ENCODE measurements at regions not wholly inside any gene's neighbourhood (a gene's known extent, or its start where the extent isn't known, plus 50 kb on each side); places are given as distances from the start of the nearest gene placed in this dataset.

DNA sequence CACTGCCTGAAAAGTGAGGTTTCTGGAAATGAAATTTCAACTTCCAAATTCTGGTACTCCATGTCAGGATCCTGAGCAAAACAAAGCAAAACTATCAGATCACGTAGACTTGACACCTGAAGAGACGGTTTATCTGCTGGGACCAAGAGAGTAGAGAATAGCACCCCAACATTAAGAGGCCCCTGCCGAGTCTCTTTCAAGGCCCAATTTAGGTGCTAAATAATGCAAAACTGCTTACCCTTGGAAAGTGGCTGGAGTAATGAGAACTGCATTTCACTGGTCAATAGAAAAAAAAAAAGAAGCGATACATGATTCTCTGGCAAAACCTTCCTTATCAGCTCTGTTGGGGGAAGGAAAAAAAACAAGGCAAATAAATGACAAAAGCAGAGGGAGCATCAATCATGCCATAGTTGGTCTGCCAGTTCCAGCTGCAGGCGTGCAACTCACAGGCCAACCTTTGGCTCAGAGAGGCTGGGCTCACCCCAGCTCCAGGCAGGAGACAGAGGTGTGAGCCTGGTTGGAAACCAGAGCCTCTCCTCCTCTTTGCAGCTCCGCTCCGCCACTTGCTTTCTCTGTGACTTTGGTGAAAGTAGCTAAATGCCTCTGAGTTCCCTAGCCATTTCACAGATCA, 595.2 kb downstream of the TOX3 start:
- Histone ChIP-seq H3K27ac (ENCODE audit: low read depth, low read length, severe bottlenecking) (no peak overlapping the region), H3K4me1 (ENCODE audit: control insufficient read depth, insufficient read depth, low read length, poor library complexity, severe bottlenecking) (peaks cover 4% of the 10 kb centered on the region), H3K4me3 (ENCODE audit: extremely low read depth, insufficient read depth, low read length, poor library complexity, severe bottlenecking) (no peak overlapping the region), H3K9me3 (ENCODE audit: control insufficient read depth, low read length) (no peaks in the 10 kb centered on the region), H3K36me3 (ENCODE audit: control insufficient read depth, insufficient read depth, low read length) (no peaks in the 10 kb centered on the region)
- WGBS, 2 experiments (ENCODE audit: insufficient coverage in 2 of 2): 24 to 43% methylated on average over 3 to 5 of the region's 7 CpGs

DNA sequence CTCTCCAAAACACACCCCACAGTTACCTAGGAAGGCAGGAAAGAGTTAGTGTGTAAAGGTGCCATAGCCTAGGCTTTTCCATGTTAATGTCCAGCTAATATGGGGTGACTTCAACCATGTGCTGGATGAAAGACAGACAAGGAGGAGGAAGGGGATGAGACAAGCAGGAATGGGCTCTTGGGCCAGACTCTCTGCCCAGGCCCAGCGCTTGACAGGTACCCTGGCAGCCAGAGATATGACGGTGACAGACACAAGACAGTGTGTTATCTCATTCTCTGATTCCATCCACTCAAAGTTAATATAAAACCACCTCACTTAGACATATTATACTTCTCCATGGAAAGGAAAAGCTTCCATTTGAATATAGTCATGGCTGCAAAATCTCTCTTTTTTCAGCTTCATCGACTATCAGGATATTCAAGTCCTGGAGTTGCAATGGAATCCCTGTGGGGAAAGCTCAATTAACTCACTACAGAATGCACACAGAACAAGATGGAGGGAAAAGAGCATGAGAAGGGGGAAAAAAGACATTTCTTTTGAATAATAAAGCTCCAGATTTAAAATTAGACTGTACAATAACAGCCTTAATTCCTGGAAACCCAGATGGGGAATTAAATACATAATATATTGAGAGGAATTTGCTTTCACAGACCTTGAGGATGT, 596.7 kb downstream of the TOX3 start:
- H3K4me3 ChIP-seq (ENCODE audit: extremely low read depth, insufficient read depth, low read length, poor library complexity, severe bottlenecking): no peak overlapping the region
- WGBS, 2 experiments (ENCODE audit: insufficient coverage in 2 of 2): 80 to 100% methylated on average over 1 to 2 of the region's 3 CpGs
- no peaks in the 10 kb centered on the region for H3K9me3 ChIP-seq (ENCODE audit: control insufficient read depth, low read length)
- H3K36me3 ChIP-seq (ENCODE audit: control insufficient read depth, insufficient read depth, low read length): no peaks in the 10 kb centered on the region
- no peak overlapping the region for H3K27ac ChIP-seq (ENCODE audit: low read depth, low read length, severe bottlenecking)
- peaks cover 4% of the 10 kb centered on the region for H3K4me1 ChIP-seq (ENCODE audit: control insufficient read depth, insufficient read depth, low read length, poor library complexity, severe bottlenecking)

DNA sequence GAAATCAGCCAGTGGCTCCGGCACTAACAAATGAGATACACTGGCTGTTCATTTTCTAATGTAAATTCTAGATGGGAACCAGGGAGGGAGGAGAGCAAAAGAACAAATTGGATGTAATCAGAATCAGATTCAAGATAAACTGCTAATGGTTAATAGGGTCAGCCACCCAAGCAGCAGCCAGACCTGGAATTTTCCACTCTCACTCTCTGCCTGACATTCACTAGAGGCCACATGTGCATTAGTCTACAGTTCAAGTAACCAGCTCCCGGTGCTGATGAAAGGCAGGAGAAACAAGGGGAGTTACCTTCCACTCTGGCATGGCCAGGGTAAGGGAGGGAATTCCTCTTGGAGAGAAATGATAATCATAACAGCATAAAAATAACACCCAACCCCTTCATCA, 597.7 kb downstream of the TOX3 start:
- H3K4me1 ChIP-seq (ENCODE audit: control insufficient read depth, insufficient read depth, low read length, poor library complexity, severe bottlenecking): peaks cover 4% of the 10 kb centered on the region
- H3K36me3 ChIP-seq (ENCODE audit: control insufficient read depth, insufficient read depth, low read length): no peaks in the 10 kb centered on the region
- no peak overlapping the region for H3K4me3 ChIP-seq (ENCODE audit: extremely low read depth, insufficient read depth, low read length, poor library complexity, severe bottlenecking)
- 80 to 100% methylated on average over 1 to 2 of the region's 2 CpGs for WGBS, 2 experiments (ENCODE audit: insufficient coverage in 2 of 2)
- no peak overlapping the region for H3K27ac ChIP-seq (ENCODE audit: low read depth, low read length, severe bottlenecking)
- H3K9me3 ChIP-seq (ENCODE audit: control insufficient read depth, low read length): no peaks in the 10 kb centered on the region

DNA sequence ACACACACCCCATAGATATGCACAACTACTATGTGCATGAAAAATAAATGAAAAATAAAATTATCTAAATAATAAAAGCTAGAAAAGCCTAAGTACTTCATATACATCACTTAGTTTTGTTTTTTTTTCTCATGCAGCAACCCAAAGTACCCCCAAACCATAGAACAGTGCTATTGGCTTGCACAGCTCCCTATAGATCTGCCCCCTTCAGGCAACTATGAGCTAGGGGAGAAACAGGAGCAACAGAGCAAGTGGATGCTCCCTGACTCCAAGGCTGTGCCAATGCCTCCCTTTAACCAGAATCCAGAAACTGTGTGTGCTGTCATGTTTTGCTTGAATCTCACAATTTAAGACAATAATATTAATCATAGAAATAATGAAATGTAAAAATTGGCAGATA, 605.5 kb downstream of the TOX3 start:
- Histone ChIP-seq H3K27ac (ENCODE audit: low read depth, low read length, severe bottlenecking) (no peak overlapping the region), H3K4me3 (ENCODE audit: extremely low read depth, insufficient read depth, low read length, poor library complexity, severe bottlenecking) (no peak overlapping the region), H3K9me3 (ENCODE audit: control insufficient read depth, low read length) (no peaks in the 10 kb centered on the region), H3K36me3 (ENCODE audit: control insufficient read depth, insufficient read depth, low read length) (no peaks in the 10 kb centered on the region), H3K4me1 (ENCODE audit: control insufficient read depth, insufficient read depth, low read length, poor library complexity, severe bottlenecking) (no peaks in the 10 kb centered on the region)

DNA sequence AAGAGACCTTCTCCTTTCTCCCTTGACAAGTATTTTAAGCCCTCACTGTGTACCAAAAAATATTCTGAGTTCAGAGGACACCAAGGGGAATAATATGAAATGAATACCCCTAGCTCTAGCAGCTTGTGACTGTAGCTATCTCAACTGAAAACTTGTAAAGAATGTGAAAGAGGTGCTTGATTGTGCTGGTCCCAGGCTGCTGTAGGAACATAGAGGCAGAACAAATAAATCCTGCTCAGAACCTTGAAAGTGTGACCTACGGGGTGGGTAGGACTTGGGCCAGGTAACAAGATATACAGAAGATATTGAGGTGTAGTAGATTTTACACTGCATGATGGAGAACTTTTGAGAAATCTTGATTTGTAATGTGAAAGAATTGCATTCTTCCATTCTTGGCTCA, 606.8 kb downstream of the TOX3 start:
- no peak overlapping the region for H3K4me3 ChIP-seq (ENCODE audit: extremely low read depth, insufficient read depth, low read length, poor library complexity, severe bottlenecking)
- 78 to 92% methylated on average over 1 of the region's 1 CpG for WGBS, 2 experiments (ENCODE audit: insufficient coverage in 2 of 2)
- H3K27ac ChIP-seq (ENCODE audit: low read depth, low read length, severe bottlenecking): no peak overlapping the region
- H3K9me3 ChIP-seq (ENCODE audit: control insufficient read depth, low read length): no peaks in the 10 kb centered on the region
- no peaks in the 10 kb centered on the region for H3K4me1 ChIP-seq (ENCODE audit: control insufficient read depth, insufficient read depth, low read length, poor library complexity, severe bottlenecking)
- no peaks in the 10 kb centered on the region for H3K36me3 ChIP-seq (ENCODE audit: control insufficient read depth, insufficient read depth, low read length)

DNA sequence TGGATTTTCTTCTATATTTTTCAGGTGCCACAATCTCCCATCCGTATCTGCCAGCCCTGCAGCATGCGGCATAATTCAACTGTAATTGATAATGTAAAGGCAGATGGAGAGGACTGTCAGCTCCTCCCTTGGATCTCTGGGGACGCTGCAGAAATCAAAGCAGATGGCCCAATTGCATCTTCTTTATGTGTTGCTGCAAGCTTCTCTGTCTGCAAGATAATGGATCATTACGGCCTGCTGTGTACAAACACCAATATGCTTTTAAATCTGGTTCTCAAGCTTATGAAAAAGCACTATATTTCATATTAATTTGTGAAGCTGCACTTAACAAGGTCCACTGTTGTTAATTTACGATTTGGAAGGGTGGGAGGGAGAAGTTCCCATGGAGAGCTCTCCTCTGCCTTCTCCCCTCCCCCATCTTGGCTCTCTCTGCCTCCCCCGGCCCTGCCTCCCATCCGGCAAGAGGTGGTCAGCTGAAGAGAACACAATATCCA, 607.5 kb downstream of the TOX3 start:
- H3K4me3 ChIP-seq (ENCODE audit: extremely low read depth, insufficient read depth, low read length, poor library complexity, severe bottlenecking): no peak overlapping the region
- H3K36me3 ChIP-seq (ENCODE audit: control insufficient read depth, insufficient read depth, low read length): no peaks in the 10 kb centered on the region
- no peak overlapping the region for H3K27ac ChIP-seq (ENCODE audit: low read depth, low read length, severe bottlenecking)
- H3K4me1 ChIP-seq (ENCODE audit: control insufficient read depth, insufficient read depth, low read length, poor library complexity, severe bottlenecking): no peaks in the 10 kb centered on the region
- 49 to 58% methylated on average over 2 to 3 of the region's 7 CpGs for WGBS, 2 experiments (ENCODE audit: insufficient coverage in 2 of 2)
- H3K9me3 ChIP-seq (ENCODE audit: control insufficient read depth, low read length): no peaks in the 10 kb centered on the region

DNA sequence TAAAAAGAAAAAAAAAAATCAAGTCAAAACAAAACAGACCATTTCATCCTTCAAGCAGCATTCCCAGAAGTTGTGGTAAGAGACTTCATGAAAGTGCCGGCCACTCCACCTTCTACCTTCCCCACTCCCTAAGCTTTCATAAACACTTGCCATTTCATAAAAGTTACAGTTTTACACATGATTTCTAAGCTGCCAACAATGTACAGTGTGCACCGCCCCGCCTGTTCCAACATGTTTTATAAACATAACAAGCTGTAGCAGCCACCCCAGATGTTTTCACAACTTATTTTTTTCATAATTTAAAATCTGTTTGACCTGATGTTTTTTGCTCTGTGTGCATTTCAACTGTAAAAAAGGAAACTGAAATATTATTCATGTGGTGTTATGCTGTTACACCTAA, 608.1 kb downstream of the TOX3 start:
- no peaks in the 10 kb centered on the region for H3K4me1 ChIP-seq (ENCODE audit: control insufficient read depth, insufficient read depth, low read length, poor library complexity, severe bottlenecking)
- 100% methylated on average over 1 to 3 of the region's 3 CpGs for WGBS, 2 experiments (ENCODE audit: insufficient coverage in 2 of 2)
- H3K4me3 ChIP-seq (ENCODE audit: extremely low read depth, insufficient read depth, low read length, poor library complexity, severe bottlenecking): no peak overlapping the region
- H3K27ac ChIP-seq (ENCODE audit: low read depth, low read length, severe bottlenecking): no peak overlapping the region
- no peaks in the 10 kb centered on the region for H3K36me3 ChIP-seq (ENCODE audit: control insufficient read depth, insufficient read depth, low read length)
- H3K9me3 ChIP-seq (ENCODE audit: control insufficient read depth, low read length): no peaks in the 10 kb centered on the region

DNA sequence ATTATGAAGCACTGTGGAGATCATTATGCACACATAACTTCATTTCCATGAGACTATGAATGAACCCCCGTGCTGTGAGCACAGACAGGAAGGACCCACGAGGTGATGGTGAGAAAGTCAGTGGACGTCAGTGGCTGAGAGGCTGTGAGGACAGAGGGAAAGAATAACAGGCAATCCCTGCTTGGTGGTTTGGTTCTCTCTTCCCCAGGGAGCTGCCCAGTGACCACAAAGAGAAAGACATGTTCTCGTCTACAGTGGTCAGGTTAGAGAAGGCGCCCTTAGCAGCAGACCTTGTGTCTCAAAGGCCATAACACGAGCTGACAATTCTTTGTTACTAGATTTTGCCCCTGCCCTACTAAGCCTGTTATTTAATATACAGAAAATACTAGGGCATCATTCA, 609.2 kb downstream of the TOX3 start:
- H3K27ac ChIP-seq (ENCODE audit: low read depth, low read length, severe bottlenecking): no peak overlapping the region
- 80 to 88% methylated on average over 3 of the region's 6 CpGs for WGBS, 2 experiments (ENCODE audit: insufficient coverage in 2 of 2)
- H3K4me1 ChIP-seq (ENCODE audit: control insufficient read depth, insufficient read depth, low read length, poor library complexity, severe bottlenecking): no peaks in the 10 kb centered on the region
- no peaks in the 10 kb centered on the region for H3K36me3 ChIP-seq (ENCODE audit: control insufficient read depth, insufficient read depth, low read length)
- H3K9me3 ChIP-seq (ENCODE audit: control insufficient read depth, low read length): no peaks in the 10 kb centered on the region
- H3K4me3 ChIP-seq (ENCODE audit: extremely low read depth, insufficient read depth, low read length, poor library complexity, severe bottlenecking): no peak overlapping the region

DNA sequence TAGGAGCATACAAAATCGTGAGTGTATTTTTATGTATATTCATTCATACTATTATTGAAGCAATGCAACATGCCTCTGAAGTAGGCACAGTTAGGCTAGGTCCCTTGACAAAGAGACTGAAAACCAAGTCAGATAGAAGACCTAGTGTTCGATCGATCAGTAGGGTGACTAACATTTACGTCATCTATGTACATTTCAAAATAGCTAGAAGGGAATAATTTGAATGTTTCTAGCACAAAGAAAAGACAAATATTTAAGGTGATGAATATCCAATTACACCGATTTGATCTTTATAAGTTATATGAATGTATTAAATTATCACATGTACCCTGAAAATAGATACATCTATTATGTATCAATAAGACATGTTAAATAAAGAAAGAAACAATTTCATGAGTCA, 610.1 kb downstream of the TOX3 start:
- no peak overlapping the region for H3K4me3 ChIP-seq (ENCODE audit: extremely low read depth, insufficient read depth, low read length, poor library complexity, severe bottlenecking)
- H3K36me3 ChIP-seq (ENCODE audit: control insufficient read depth, insufficient read depth, low read length): no peaks in the 10 kb centered on the region
- no peaks in the 10 kb centered on the region for H3K4me1 ChIP-seq (ENCODE audit: control insufficient read depth, insufficient read depth, low read length, poor library complexity, severe bottlenecking)
- H3K9me3 ChIP-seq (ENCODE audit: control insufficient read depth, low read length): no peaks in the 10 kb centered on the region
- 100% methylated on average over 3 of the region's 5 CpGs; no CpG with 5 or more reads in 1 of the 2 experiments for WGBS, 2 experiments (ENCODE audit: insufficient coverage in 2 of 2)
- no peak overlapping the region for H3K27ac ChIP-seq (ENCODE audit: low read depth, low read length, severe bottlenecking)

DNA sequence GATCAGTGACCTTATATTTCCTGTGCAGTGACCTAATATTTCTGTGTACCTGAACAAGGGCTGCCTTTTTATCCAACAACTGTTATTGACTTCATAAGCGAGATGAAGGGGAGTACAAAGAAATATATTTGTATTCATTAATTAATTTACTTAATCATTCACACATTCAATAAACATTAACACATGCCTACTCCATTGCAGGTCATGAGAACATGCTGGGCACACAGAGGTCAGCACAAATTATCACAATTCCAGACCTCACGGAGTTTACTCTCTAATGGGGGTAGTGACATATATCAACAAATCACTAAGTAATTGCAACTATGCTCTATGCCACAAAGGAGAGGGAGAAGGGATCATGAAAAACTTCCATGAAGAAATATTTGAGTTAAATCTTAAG, 614.6 kb downstream of the TOX3 start:
- Histone ChIP-seq H3K9me3 (ENCODE audit: control insufficient read depth, low read length) (no peaks in the 10 kb centered on the region), H3K4me3 (ENCODE audit: extremely low read depth, insufficient read depth, low read length, poor library complexity, severe bottlenecking) (no peak overlapping the region), H3K36me3 (ENCODE audit: control insufficient read depth, insufficient read depth, low read length) (no peaks in the 10 kb centered on the region), H3K4me1 (ENCODE audit: control insufficient read depth, insufficient read depth, low read length, poor library complexity, severe bottlenecking) (no peaks in the 10 kb centered on the region), H3K27ac (ENCODE audit: low read depth, low read length, severe bottlenecking) (no peak overlapping the region)
- WGBS, 2 experiments (ENCODE audit: insufficient coverage in 2 of 2): no CpG with 5 or more reads among the region's 2 CpGs

DNA sequence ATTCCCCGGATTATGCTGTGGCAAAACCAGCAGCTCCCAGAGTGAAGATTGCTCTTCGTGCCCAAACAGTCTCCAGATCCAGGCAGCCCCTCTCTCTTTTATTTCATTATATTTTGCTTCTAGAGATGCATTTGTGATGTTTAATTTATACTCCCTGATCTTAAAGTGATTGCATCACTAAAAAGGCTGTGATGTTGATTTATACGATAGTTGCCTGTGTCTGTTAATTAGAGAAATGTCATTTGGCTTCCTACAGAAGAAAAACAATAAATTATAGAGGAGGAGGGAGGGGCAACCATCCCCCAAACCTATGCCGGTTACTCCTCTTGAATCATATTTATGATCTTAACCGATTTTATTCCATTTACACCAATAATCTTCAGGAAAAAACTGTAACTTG, 615.3 kb downstream of the TOX3 start:
- Histone ChIP-seq H3K4me3 (ENCODE audit: extremely low read depth, insufficient read depth, low read length, poor library complexity, severe bottlenecking) (no peak overlapping the region), H3K36me3 (ENCODE audit: control insufficient read depth, insufficient read depth, low read length) (no peaks in the 10 kb centered on the region), H3K27ac (ENCODE audit: low read depth, low read length, severe bottlenecking) (no peak overlapping the region), H3K4me1 (ENCODE audit: control insufficient read depth, insufficient read depth, low read length, poor library complexity, severe bottlenecking) (no peaks in the 10 kb centered on the region), H3K9me3 (ENCODE audit: control insufficient read depth, low read length) (no peaks in the 10 kb centered on the region)
- WGBS, 2 experiments (ENCODE audit: insufficient coverage in 2 of 2): 100% methylated on average over 1 of the region's 5 CpGs; no CpG with 5 or more reads in 1 of the 2 experiments

Data from mesodermal cell (in vitro differentiated cells).